ENCODE measurements at regions not wholly inside any gene's neighbourhood (a gene's known extent, or its start where the extent isn't known, plus 50 kb on each side); places are given as distances from the start of the nearest gene placed in this dataset.

- H3K4me1 ChIP-seq: no peaks in the 10 kb centered on the region
- H3K27ac ChIP-seq: no peak overlapping the region
- TF ChIP-seq, protein P1, sequence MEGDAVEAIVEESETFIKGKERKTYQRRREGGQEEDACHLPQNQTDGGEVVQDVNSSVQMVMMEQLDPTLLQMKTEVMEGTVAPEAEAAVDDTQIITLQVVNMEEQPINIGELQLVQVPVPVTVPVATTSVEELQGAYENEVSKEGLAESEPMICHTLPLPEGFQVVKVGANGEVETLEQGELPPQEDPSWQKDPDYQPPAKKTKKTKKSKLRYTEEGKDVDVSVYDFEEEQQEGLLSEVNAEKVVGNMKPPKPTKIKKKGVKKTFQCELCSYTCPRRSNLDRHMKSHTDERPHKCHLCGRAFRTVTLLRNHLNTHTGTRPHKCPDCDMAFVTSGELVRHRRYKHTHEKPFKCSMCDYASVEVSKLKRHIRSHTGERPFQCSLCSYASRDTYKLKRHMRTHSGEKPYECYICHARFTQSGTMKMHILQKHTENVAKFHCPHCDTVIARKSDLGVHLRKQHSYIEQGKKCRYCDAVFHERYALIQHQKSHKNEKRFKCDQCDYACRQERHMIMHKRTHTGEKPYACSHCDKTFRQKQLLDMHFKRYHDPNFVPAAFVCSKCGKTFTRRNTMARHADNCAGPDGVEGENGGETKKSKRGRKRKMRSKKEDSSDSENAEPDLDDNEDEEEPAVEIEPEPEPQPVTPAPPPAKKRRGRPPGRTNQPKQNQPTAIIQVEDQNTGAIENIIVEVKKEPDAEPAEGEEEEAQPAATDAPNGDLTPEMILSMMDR (IDR thresholded peaks at IDR 0.05): no peak
- intact Hi-C loops (cut with DNase I): no loop called here
- no peak overlapping the region for H3K4me3 ChIP-seq
- H3K27me3 ChIP-seq (ENCODE audit: insufficient read depth in 3 of 3, low read length in 2 of 3): no peaks in the 10 kb centered on the region
- 67 to 76% (median 74%) methylated on average over 2 of the region's 2 CpGs for WGBS, 3 donors
- H3K36me3 ChIP-seq (ENCODE audit: insufficient read depth in 1 of 2, low read depth in 1 of 2): no peaks in the 10 kb centered on the region
- H3K9me3 ChIP-seq: no peaks in the 10 kb centered on the region
- DNase-seq (no peak), ATAC-seq (peak in 2 of 4 donors; percentile 47 to 60)
These were observed 440.4 kb upstream of the NRXN1 start for GRCh38 chr2:51472300-51472699.

DNA sequence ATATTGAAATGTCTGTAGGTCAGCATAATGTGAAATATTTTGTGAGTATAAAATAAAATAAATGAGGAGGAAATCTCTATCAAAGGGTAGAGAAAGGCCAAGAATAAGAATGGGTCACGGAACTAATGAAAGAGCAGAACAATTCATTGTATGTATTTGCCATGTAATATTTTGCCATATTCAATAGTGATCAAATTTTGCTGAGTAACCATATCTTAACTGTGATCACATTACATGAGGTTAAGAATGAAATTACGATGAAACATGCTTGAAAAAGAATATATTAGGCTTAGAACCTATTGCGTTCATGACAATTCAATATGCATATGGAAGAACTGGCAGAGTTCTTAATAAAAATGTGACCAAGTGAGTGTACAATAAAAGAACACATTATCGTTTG, 437.2 kb upstream of the NRXN1 start:
- ATAC-seq: no peak
- Histone ChIP-seq H3K4me1 (no peaks in the 10 kb centered on the region), H3K27me3 (ENCODE audit: insufficient read depth in 3 of 3, low read length in 2 of 3) (no peaks in the 10 kb centered on the region), H3K36me3 (ENCODE audit: insufficient read depth in 1 of 2, low read depth in 1 of 2) (no peaks in the 10 kb centered on the region), H3K27ac (no peak overlapping the region), H3K9me3 (no peaks in the 10 kb centered on the region), H3K4me3 (no peak overlapping the region)
- TF ChIP-seq, protein P1 (IDR thresholded peaks at IDR 0.05): no peak
- intact Hi-C loops (cut with DNase I): no loop called here
- no peak for DNase-seq
- 84 to 88% (median 86%) methylated on average over 4 of the region's 4 CpGs for WGBS, 3 donors

GRCh38 chr2:51465326-51465725, 433.4 kb upstream of the NRXN1 start:
- no peaks in the 10 kb centered on the region for H3K27me3 ChIP-seq (ENCODE audit: insufficient read depth in 3 of 3, low read length in 2 of 3)
- WGBS, 3 donors: 55 to 60% (median 57%) methylated on average over 4 of the region's 4 CpGs
- no peaks in the 10 kb centered on the region for H3K4me1 ChIP-seq
- no peak overlapping the region for H3K4me3 ChIP-seq
- H3K9me3 ChIP-seq: no peaks in the 10 kb centered on the region
- H3K27ac ChIP-seq: no peak overlapping the region
- TF ChIP-seq, protein P1 (IDR thresholded peaks at IDR 0.05): no peak
- ATAC-seq: no peak
- DNase-seq: no peak
- H3K36me3 ChIP-seq (ENCODE audit: insufficient read depth in 1 of 2, low read depth in 1 of 2): no peaks in the 10 kb centered on the region
- intact Hi-C loops (cut with DNase I): no loop called here

- intact Hi-C loops (cut with DNase I): no loop called here
- H3K36me3 ChIP-seq (ENCODE audit: insufficient read depth in 1 of 2, low read depth in 1 of 2): no peaks in the 10 kb centered on the region
- no peak overlapping the region for H3K27ac ChIP-seq
- no peak for DNase-seq
- H3K4me1 ChIP-seq: no peaks in the 10 kb centered on the region
- H3K4me3 ChIP-seq: no peak overlapping the region
- TF ChIP-seq, protein P1 (IDR thresholded peaks at IDR 0.05): no peak
- H3K27me3 ChIP-seq (ENCODE audit: insufficient read depth in 3 of 3, low read length in 2 of 3): no peaks in the 10 kb centered on the region
- ATAC-seq: no peak
- WGBS, 3 donors: 69 to 81% (median 80%) methylated on average over 4 of the region's 4 CpGs
- H3K9me3 ChIP-seq: no peaks in the 10 kb centered on the region
These were observed 422.2 kb upstream of the NRXN1 start for GRCh38 chr2:51454177-51454576.

- DNase-seq (no peak), ATAC-seq (no peak)
- TF ChIP-seq, protein P1 (IDR thresholded peaks at IDR 0.05): no peak
- Histone ChIP-seq H3K27ac (no peak overlapping the region), H3K27me3 (ENCODE audit: insufficient read depth in 3 of 3, low read length in 2 of 3) (no peaks in the 10 kb centered on the region), H3K4me1 (no peaks in the 10 kb centered on the region), H3K9me3 (no peaks in the 10 kb centered on the region), H3K4me3 (no peak overlapping the region), H3K36me3 (ENCODE audit: insufficient read depth in 1 of 2, low read depth in 1 of 2) (no peaks in the 10 kb centered on the region)
- intact Hi-C loops (cut with DNase I): no loop called here
These were observed 417.0 kb upstream of the NRXN1 start for GRCh38 chr2:51448911-51449310.

Data from psoas muscle (tissue), 7 donors.